ENCODE measurements at regions not wholly inside any gene's neighbourhood (a gene's known extent, or its start where the extent isn't known, plus 50 kb on each side); places are given as distances from the start of the nearest gene placed in this dataset.

GRCh38 chr18:10116574-10116973, 202.8 kb downstream of the VAPA start:
- H3K9me1 ChIP-seq (ENCODE audit: control insufficient read depth, extremely low read depth, insufficient read depth, low read length) = no peaks in the 10 kb centered on the region
- no peak overlapping the region for H2AFZ ChIP-seq (ENCODE audit: control insufficient read depth, low read length)
- peaks cover under 1% of the 10 kb centered on the region for H3K4me1 ChIP-seq (ENCODE audit: control insufficient read depth, extremely low read depth, insufficient read depth, low read length)
- no peaks in the 10 kb centered on the region for H3K36me3 ChIP-seq (ENCODE audit: control insufficient read depth in 2 of 2, extremely low read depth in 1 of 2, insufficient read depth in 2 of 2, low read length in 2 of 2)
- FAIRE-seq = peak; percentile 5
- H4K20me1 ChIP-seq (ENCODE audit: control insufficient read depth, extremely low read depth, insufficient read depth, low read length) = no peaks in the 10 kb centered on the region
- no peaks in the 10 kb centered on the region for H3K79me2 ChIP-seq (ENCODE audit: control insufficient read depth, insufficient read depth, low read length)
- no peak overlapping the region for H3K4me2 ChIP-seq (ENCODE audit: control insufficient read depth, extremely low read depth, insufficient read depth, low read depth, low read length)
- no peak for DNase-seq (ENCODE audit: low read depth, low spot score)
- TF ChIP-seq CTCF (optimal IDR thresholded peaks at IDR 0.05 in 1 of 3, IDR thresholded peaks at IDR 0.05 in 1 of 3, conservative IDR thresholded peaks at IDR 0.05 in 1 of 3; ENCODE audit: extremely low read depth in 1 of 3, insufficient read depth in 2 of 3, low read length in 3 of 3) (no peak), EZH2 (IDR thresholded peaks at IDR 0.05; ENCODE audit: low read length) (no peak)
- no peaks in the 10 kb centered on the region for H3K9me3 ChIP-seq (ENCODE audit: control insufficient read depth, low read depth, low read length)
- dilution Hi-C loops (cut with MboI; ENCODE audit: extremely low pct_ligation_motif_present, low sequenced_read_pairs) = no loop called here
- H3K4me3 ChIP-seq (ENCODE audit: control insufficient read depth in 2 of 3, extremely low read depth in 1 of 3, insufficient read depth in 2 of 3, low read depth in 1 of 3, low read length in 3 of 3) = no peak overlapping the region
- H3K27ac ChIP-seq (ENCODE audit: control insufficient read depth, insufficient read depth, low read length) = no peak overlapping the region
- no peak overlapping the region for H3K9ac ChIP-seq (ENCODE audit: control insufficient read depth, extremely low read depth, insufficient read depth, low read length)
- no peaks in the 10 kb centered on the region for H3K27me3 ChIP-seq (ENCODE audit: control insufficient read depth, extremely low read depth, insufficient read depth, low read length)

- H3K9ac ChIP-seq (ENCODE audit: control insufficient read depth, extremely low read depth, insufficient read depth, low read length) = no peak overlapping the region
- no peak for FAIRE-seq
- DNase-seq (ENCODE audit: low read depth, low spot score) = no peak
- H2AFZ ChIP-seq (ENCODE audit: control insufficient read depth, low read length) = no peak overlapping the region
- H3K27me3 ChIP-seq (ENCODE audit: control insufficient read depth, extremely low read depth, insufficient read depth, low read length) = no peaks in the 10 kb centered on the region
- no peaks in the 10 kb centered on the region for H3K79me2 ChIP-seq (ENCODE audit: control insufficient read depth, insufficient read depth, low read length)
- H3K36me3 ChIP-seq (ENCODE audit: control insufficient read depth in 2 of 2, extremely low read depth in 1 of 2, insufficient read depth in 2 of 2, low read length in 2 of 2) = no peaks in the 10 kb centered on the region
- dilution Hi-C loops (cut with MboI; ENCODE audit: extremely low pct_ligation_motif_present, low sequenced_read_pairs) = no loop called here
- H3K4me2 ChIP-seq (ENCODE audit: control insufficient read depth, extremely low read depth, insufficient read depth, low read depth, low read length) = no peak overlapping the region
- no peaks in the 10 kb centered on the region for H3K9me1 ChIP-seq (ENCODE audit: control insufficient read depth, extremely low read depth, insufficient read depth, low read length)
- TF ChIP-seq CTCF (optimal IDR thresholded peaks at IDR 0.05 in 1 of 3, IDR thresholded peaks at IDR 0.05 in 1 of 3, conservative IDR thresholded peaks at IDR 0.05 in 1 of 3; ENCODE audit: extremely low read depth in 1 of 3, insufficient read depth in 2 of 3, low read length in 3 of 3) (no peak), EZH2 (IDR thresholded peaks at IDR 0.05; ENCODE audit: low read length) (no peak)
- no peaks in the 10 kb centered on the region for H4K20me1 ChIP-seq (ENCODE audit: control insufficient read depth, extremely low read depth, insufficient read depth, low read length)
- H3K4me1 ChIP-seq (ENCODE audit: control insufficient read depth, extremely low read depth, insufficient read depth, low read length) = peaks cover 21% of the 10 kb centered on the region
- H3K9me3 ChIP-seq (ENCODE audit: control insufficient read depth, low read depth, low read length) = no peaks in the 10 kb centered on the region
- no peak overlapping the region for H3K27ac ChIP-seq (ENCODE audit: control insufficient read depth, insufficient read depth, low read length)
- no peak overlapping the region for H3K4me3 ChIP-seq (ENCODE audit: control insufficient read depth in 2 of 3, extremely low read depth in 1 of 3, insufficient read depth in 2 of 3, low read depth in 1 of 3, low read length in 3 of 3)
Measured at GRCh38 chr18:10119528-10119927, 205.7 kb downstream of the VAPA start.

All from keratinocyte (primary cell).